ENCODE measurements at regions not wholly inside any gene's neighbourhood (a gene's known extent, or its start where the extent isn't known, plus 50 kb on each side); places are given as distances from the start of the nearest gene placed in this dataset.

DNA sequence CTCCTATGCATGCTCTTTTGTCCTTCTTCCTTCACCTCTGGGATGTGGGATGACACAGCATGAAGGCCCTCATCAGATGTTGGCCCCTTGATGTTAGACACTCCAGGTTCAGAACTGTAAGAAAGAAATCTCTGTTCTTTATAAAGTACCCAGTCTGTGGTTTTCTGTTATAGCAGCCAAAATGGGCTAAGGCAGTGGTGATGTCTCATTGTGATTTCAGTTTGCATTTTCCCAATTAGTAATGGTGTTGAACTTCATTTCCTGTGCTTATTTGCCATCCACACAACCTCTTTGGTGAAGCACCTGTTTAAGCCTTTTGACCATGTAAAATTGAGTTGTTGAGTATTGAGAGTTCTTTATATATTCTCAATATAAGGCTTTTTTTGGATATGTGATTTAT lies 129.3 kb upstream of the C1orf174 start:
- TF ChIP-seq CTCF (IDR thresholded peaks at IDR 0.05) = no peak
- TF ChIP-seq REST (IDR thresholded peaks at IDR 0.05; ENCODE audit: insufficient read depth in 1 of 2, low read depth in 2 of 2, low read length in 1 of 2) = no peak
- TF ChIP-seq POLR2AphosphoS5 (IDR thresholded peaks at IDR 0.05; ENCODE audit: low read depth, low read length) = no peak
- TF ChIP-seq SIN3A (IDR thresholded peaks at IDR 0.05; ENCODE audit: borderline replicate concordance, insufficient read depth, low read depth, low read length) = no peak

Data from Panc1 (cell line).